ENCODE measurements at regions not wholly inside any gene's neighbourhood (a gene's known extent, or its start where the extent isn't known, plus 50 kb on each side); places are given as distances from the start of the nearest gene placed in this dataset.

GRCh38 chr6:99814230-99814928 lies 179.6 kb downstream of the MCHR2 start:
- no peak for TF ChIP-seq TP53 (CRISPR knock-in tag; conservative IDR thresholded peaks at IDR 0.05)
- TF ChIP-seq POLR2A (IDR thresholded peaks at IDR 0.05; ENCODE audit: insufficient read depth in 1 of 2, low read depth in 2 of 2, low read length in 2 of 2): no peak
- TF ChIP-seq DNMT3B (CRISPR knock-in tag; conservative IDR thresholded peaks at IDR 0.05): no peak
- no peak for TF ChIP-seq TCF7 (IDR thresholded peaks at IDR 0.05; ENCODE audit: low read depth)
- TF ChIP-seq NFE2 (CRISPR knock-in tag; IDR thresholded peaks at IDR 0.05): no peak
- no peak for TF ChIP-seq ZSCAN30 (CRISPR knock-in tag; IDR thresholded peaks at IDR 0.05)
- TF ChIP-seq HMG20B (CRISPR knock-in tag; conservative IDR thresholded peaks at IDR 0.05): no peak
- no peak for TF ChIP-seq CBFB (CRISPR knock-in tag; IDR thresholded peaks at IDR 0.05)
- TF ChIP-seq ZNF710 (CRISPR knock-in tag; IDR thresholded peaks at IDR 0.05; ENCODE audit: borderline replicate concordance): no peak
- no peak for TF ChIP-seq GMEB2 (CRISPR knock-in tag; IDR thresholded peaks at IDR 0.05; ENCODE audit: low read depth)
